CMK (cell line): ENCODE measurements at regions not wholly inside any gene's neighbourhood (a gene's known extent, or its start where the extent isn't known, plus 50 kb on each side); places are given as distances from the start of the nearest gene placed in this dataset.

ENCODE experiments used
- DNase-seq: peaks from one replicate; pipeline ENCODE4 v3.0.0-alpha.2; 2010; ENCODE audit warnings: low read depth

- no peak for DNase-seq
These were observed 759.0 kb downstream of the LTN1 start for GRCh38 chr21:28233536-28234220.

GRCh38 chr21:28230559-28230958 lies 762.1 kb downstream of the LTN1 start:
- no peak for DNase-seq

GRCh38 chr21:28229814-28230213 lies 762.9 kb downstream of the LTN1 start:
- no peak for DNase-seq

- DNase-seq, result no peak
These were observed 764.1 kb downstream of the LTN1 start for GRCh38 chr21:28228636-28228995.

GRCh38 chr21:28227881-28228635 lies 764.6 kb downstream of the LTN1 start:
- DNase-seq, result no peak

- DNase-seq, result no peak
These were observed 766.1 kb downstream of the LTN1 start for GRCh38 chr21:28226563-28226962.

- DNase-seq, result no peak
These were observed 768.4 kb downstream of the LTN1 start for GRCh38 chr21:28224191-28224726.

GRCh38 chr21:28221984-28222383 lies 770.7 kb downstream of the LTN1 start:
- DNase-seq, result no peak

- DNase-seq, result no peak
These were observed 772.0 kb downstream of the LTN1 start for GRCh38 chr21:28220680-28221079.

GRCh38 chr21:28216976-28217523 lies 775.6 kb downstream of the LTN1 start:
- no peak for DNase-seq

- DNase-seq, result no peak
These were observed 777.3 kb downstream of the LTN1 start for GRCh38 chr21:28215214-28215954.

GRCh38 chr21:28214786-28215185 lies 777.9 kb downstream of the LTN1 start:
- no peak for DNase-seq

GRCh38 chr21:28213261-28213660 lies 779.4 kb downstream of the LTN1 start:
- DNase-seq, result no peak

- DNase-seq, result no peak
These were observed 780.6 kb downstream of the LTN1 start for GRCh38 chr21:28212061-28212460.

- no peak for DNase-seq
These were observed 785.1 kb downstream of the LTN1 start for GRCh38 chr21:28207436-28208173.

- DNase-seq, result no peak
These were observed 792.0 kb downstream of the LTN1 start for GRCh38 chr21:28200726-28201125.

GRCh38 chr21:28196981-28197380 lies 795.7 kb downstream of the LTN1 start:
- DNase-seq, result no peak

GRCh38 chr21:28193189-28193588 lies 799.5 kb downstream of the LTN1 start:
- no peak for DNase-seq

GRCh38 chr21:28186604-28187003 lies 806.1 kb downstream of the LTN1 start:
- no peak for DNase-seq

- no peak for DNase-seq
These were observed 810.9 kb downstream of the LTN1 start for GRCh38 chr21:28181730-28182129.

- no peak for DNase-seq
These were observed 813.5 kb downstream of the LTN1 start for GRCh38 chr21:28179136-28179535.

GRCh38 chr21:28177124-28177523 lies 815.6 kb downstream of the LTN1 start:
- DNase-seq, result no peak
